K562 (cell line): ENCODE measurements at regions not wholly inside any gene's neighbourhood (a gene's known extent, or its start where the extent isn't known, plus 50 kb on each side); places are given as distances from the start of the nearest gene placed in this dataset.

Source experiments
- FOXJ2 ChIP-seq: fragments of 200-800 bp; sonication (Bioruptor generic); IDR thresholded peaks from 2 replicates; pipeline ENCODE4 v1.6.1; 2016; ENCODE audit warnings: missing genetic modification characterization, missing compliant biosample characterization
- GATA2 ChIP-seq: sonication (generic); formaldehyde crosslinking; IDR thresholded peaks from 2 replicates; pipeline ENCODE4 v1.4.0; 2020; ENCODE audit warnings: mild to moderate bottlenecking, missing genetic modification reagents
- MEIS2 ChIP-seq: fragments of 450-650 bp; IDR thresholded peaks from 2 replicates; pipeline ENCODE4 v1.6.1; 2014; ENCODE audit warnings: mild to moderate bottlenecking; ENCODE audit not compliant: partially characterized antibody
- NFIC ChIP-seq: fragments of 450-650 bp; IDR thresholded peaks from 2 replicates; pipeline ENCODE4 v1.6.1; 2017; ENCODE audit warnings: mild to moderate bottlenecking, inconsistent platforms
- NUFIP1 ChIP-seq: fragments of 450-650 bp; IDR thresholded peaks from 2 replicates; pipeline ENCODE4 v1.6.1; 2018; ENCODE audit not compliant: partially characterized antibody
- RNF2 ChIP-seq: sonication (generic); IDR thresholded peaks from 2 replicates; pipeline ENCODE4 v1.6.1; 2016
- TOE1 ChIP-seq, 2 experiments: fragments of 450-650 bp in 1 of 2; sonication (generic) in 1 of 2; formaldehyde crosslinking in 1 of 2; IDR thresholded peaks; 2 replicates each; pipeline versions ENCODE4 v1.7.1 to v1.8.0; 2016 to 2022; ENCODE audit warnings: borderline replicate concordance in 2 of 2, mild to moderate bottlenecking in 2 of 2, antibody characterized with exemption in 1 of 2, inconsistent platforms in 1 of 2, low read depth in 1 of 2, missing genetic modification reagents in 1 of 2, moderate library complexity in 1 of 2
- ZBTB17 ChIP-seq: fragments of 450-650 bp; formaldehyde crosslinking; IDR thresholded peaks from 2 replicates; pipeline ENCODE4 v1.4.0; 2020; ENCODE audit warnings: mild to moderate bottlenecking
- ZNF133 ChIP-seq: fragments of 250-450 bp; sonication (Bioruptor Pico); IDR thresholded peaks from 2 replicates; pipeline ENCODE4 v1.4.0; 2020; ENCODE audit warnings: mild to moderate bottlenecking
- ZNF41 ChIP-seq: fragments of 250-450 bp; sonication (Bioruptor Pico); conservative IDR thresholded peaks from 2 replicates; pipeline ENCODE4 v1.4.0; 2020; ENCODE audit warnings: mild to moderate bottlenecking
- TF ChIP-seq, protein P1 (sequence below): fragments of 450-650 bp; conservative IDR thresholded peaks from 2 replicates; pipeline ENCODE4 v1.6.1; 2016; ENCODE audit warnings: missing genetic modification characterization, low read depth, mild to moderate bottlenecking, control low read depth, missing compliant biosample characterization
- TF ChIP-seq, protein P2 (sequence below): fragments of 450-650 bp; IDR thresholded peaks from 2 replicates; pipeline ENCODE4 v1.6.1; 2016; ENCODE audit warnings: mild to moderate bottlenecking
- TF ChIP-seq, protein P3 (sequence below): fragments of 450-650 bp; formaldehyde crosslinking; IDR thresholded peaks from 2 replicates; pipeline ENCODE4 v1.4.0; 2022; ENCODE audit warnings: missing genetic modification characterization
- TF ChIP-seq, protein P4 (sequence below): fragments of 250-450 bp; sonication (Bioruptor Pico); IDR thresholded peaks from 2 replicates; pipeline ENCODE4 v1.4.0; 2020; ENCODE audit warnings: mild to moderate bottlenecking, moderate library complexity
- TF ChIP-seq, protein P5 (sequence below): fragments of 450-650 bp; IDR thresholded peaks from 2 replicates; pipeline ENCODE4 v1.6.1; 2018; ENCODE audit warnings: mild to moderate bottlenecking, low read depth; ENCODE audit not compliant: partially characterized antibody
- TF ChIP-seq, protein P6 (sequence below): fragments of 450-650 bp; formaldehyde crosslinking; IDR thresholded peaks from 2 replicates; pipeline ENCODE4 v1.4.0; 2020; ENCODE audit warnings: mild to moderate bottlenecking, moderate library complexity

DNA sequence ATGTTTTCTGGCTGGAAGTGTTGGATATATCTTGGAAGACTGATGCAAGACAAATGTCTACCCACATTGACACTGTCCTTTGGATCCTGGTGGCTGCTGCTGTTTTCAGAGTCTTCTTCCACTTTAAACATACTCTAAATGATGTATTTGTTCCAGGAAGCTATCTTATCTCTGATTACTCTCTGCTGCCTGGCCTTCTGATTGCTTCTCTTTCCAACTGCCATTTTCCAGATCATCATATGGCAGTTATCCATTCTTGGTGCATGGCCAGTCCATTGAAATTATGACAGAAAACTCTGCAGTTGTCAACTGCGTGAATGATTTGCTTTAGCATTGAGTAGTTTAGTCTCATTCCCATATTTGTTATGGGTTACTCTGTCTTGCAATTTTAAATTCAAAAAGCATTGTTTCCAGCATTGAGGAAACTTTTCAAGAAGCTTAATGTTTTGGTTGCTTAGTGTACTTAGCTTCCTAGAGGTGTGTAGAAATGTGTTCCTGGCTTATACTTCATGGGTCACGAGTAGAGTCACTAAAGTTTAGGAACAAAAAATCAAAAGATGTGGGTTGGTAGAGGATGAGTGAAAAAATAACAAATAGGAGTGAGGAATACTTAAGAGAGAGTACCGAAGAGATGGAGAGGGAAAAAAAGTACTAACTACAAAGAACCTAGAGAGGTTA, 268.3 kb upstream of the MTPN start (continued):
- TF ChIP-seq, protein P1, sequence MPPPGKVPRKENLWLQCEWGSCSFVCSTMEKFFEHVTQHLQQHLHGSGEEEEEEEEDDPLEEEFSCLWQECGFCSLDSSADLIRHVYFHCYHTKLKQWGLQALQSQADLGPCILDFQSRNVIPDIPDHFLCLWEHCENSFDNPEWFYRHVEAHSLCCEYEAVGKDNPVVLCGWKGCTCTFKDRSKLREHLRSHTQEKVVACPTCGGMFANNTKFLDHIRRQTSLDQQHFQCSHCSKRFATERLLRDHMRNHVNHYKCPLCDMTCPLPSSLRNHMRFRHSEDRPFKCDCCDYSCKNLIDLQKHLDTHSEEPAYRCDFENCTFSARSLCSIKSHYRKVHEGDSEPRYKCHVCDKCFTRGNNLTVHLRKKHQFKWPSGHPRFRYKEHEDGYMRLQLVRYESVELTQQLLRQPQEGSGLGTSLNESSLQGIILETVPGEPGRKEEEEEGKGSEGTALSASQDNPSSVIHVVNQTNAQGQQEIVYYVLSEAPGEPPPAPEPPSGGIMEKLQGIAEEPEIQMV (tag) = no peak
- TF ChIP-seq, protein P2, sequence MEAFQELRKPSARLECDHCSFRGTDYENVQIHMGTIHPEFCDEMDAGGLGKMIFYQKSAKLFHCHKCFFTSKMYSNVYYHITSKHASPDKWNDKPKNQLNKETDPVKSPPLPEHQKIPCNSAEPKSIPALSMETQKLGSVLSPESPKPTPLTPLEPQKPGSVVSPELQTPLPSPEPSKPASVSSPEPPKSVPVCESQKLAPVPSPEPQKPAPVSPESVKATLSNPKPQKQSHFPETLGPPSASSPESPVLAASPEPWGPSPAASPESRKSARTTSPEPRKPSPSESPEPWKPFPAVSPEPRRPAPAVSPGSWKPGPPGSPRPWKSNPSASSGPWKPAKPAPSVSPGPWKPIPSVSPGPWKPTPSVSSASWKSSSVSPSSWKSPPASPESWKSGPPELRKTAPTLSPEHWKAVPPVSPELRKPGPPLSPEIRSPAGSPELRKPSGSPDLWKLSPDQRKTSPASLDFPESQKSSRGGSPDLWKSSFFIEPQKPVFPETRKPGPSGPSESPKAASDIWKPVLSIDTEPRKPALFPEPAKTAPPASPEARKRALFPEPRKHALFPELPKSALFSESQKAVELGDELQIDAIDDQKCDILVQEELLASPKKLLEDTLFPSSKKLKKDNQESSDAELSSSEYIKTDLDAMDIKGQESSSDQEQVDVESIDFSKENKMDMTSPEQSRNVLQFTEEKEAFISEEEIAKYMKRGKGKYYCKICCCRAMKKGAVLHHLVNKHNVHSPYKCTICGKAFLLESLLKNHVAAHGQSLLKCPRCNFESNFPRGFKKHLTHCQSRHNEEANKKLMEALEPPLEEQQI = peak; percentile 84; the same call in 1 of the 2 replicates
- TF ChIP-seq TOE1 (IDR thresholded peaks at IDR 0.05; ENCODE audit: borderline replicate concordance) (no peak), TOE1 (CRISPR knock-in tag; IDR thresholded peaks at IDR 0.05; ENCODE audit: borderline replicate concordance, low read depth) (no peak), RNF2 (peak; percentile 93), FOXJ2 (tag) (no peak), ZBTB17 (CRISPR knock-in tag) (no peak), NFIC (peak; percentile 83), ZNF41 (CRISPR knock-in tag) (no peak; the same call in 1 of the 2 replicates), MEIS2 (peak; percentile 91), ZNF133 (CRISPR knock-in tag) (no peak), GATA2 (CRISPR knock-in tag) (no peak), NUFIP1 (no peak)
- TF ChIP-seq, protein P3, sequence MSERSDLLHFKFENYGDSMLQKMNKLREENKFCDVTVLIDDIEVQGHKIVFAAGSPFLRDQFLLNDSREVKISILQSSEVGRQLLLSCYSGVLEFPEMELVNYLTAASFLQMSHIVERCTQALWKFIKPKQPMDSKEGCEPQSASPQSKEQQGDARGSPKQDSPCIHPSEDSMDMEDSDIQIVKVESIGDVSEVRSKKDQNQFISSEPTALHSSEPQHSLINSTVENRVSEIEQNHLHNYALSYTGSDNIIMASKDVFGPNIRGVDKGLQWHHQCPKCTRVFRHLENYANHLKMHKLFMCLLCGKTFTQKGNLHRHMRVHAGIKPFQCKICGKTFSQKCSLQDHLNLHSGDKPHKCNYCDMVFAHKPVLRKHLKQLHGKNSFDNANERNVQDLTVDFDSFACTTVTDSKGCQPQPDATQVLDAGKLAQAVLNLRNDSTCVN (CRISPR knock-in tag) = no peak
- TF ChIP-seq, protein P4, sequence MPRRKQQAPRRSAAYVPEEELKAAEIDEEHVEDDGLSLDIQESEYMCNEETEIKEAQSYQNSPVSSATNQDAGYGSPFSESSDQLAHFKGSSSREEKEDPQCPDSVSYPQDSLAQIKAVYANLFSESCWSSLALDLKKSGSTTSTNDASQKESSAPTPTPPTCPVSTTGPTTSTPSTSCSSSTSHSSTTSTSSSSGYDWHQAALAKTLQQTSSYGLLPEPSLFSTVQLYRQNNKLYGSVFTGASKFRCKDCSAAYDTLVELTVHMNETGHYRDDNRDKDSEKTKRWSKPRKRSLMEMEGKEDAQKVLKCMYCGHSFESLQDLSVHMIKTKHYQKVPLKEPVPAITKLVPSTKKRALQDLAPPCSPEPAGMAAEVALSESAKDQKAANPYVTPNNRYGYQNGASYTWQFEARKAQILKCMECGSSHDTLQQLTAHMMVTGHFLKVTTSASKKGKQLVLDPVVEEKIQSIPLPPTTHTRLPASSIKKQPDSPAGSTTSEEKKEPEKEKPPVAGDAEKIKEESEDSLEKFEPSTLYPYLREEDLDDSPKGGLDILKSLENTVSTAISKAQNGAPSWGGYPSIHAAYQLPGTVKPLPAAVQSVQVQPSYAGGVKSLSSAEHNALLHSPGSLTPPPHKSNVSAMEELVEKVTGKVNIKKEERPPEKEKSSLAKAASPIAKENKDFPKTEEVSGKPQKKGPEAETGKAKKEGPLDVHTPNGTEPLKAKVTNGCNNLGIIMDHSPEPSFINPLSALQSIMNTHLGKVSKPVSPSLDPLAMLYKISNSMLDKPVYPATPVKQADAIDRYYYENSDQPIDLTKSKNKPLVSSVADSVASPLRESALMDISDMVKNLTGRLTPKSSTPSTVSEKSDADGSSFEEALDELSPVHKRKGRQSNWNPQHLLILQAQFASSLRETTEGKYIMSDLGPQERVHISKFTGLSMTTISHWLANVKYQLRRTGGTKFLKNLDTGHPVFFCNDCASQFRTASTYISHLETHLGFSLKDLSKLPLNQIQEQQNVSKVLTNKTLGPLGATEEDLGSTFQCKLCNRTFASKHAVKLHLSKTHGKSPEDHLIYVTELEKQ (CRISPR knock-in tag) = no peak
- TF ChIP-seq, protein P5, sequence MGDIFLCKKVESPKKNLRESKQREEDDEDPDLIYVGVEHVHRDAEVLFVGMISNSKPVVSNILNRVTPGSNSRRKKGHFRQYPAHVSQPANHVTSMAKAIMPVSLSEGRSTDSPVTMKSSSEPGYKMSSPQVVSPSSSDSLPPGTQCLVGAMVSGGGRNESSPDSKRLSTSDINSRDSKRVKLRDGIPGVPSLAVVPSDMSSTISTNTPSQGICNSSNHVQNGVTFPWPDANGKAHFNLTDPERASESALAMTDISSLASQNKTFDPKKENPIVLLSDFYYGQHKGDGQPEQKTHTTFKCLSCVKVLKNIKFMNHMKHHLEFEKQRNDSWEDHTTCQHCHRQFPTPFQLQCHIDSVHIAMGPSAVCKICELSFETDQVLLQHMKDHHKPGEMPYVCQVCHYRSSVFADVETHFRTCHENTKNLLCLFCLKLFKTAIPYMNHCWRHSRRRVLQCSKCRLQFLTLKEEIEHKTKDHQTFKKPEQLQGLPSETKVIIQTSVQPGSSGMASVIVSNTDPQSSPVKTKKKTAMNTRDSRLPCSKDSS = no peak
- TF ChIP-seq, protein P6, sequence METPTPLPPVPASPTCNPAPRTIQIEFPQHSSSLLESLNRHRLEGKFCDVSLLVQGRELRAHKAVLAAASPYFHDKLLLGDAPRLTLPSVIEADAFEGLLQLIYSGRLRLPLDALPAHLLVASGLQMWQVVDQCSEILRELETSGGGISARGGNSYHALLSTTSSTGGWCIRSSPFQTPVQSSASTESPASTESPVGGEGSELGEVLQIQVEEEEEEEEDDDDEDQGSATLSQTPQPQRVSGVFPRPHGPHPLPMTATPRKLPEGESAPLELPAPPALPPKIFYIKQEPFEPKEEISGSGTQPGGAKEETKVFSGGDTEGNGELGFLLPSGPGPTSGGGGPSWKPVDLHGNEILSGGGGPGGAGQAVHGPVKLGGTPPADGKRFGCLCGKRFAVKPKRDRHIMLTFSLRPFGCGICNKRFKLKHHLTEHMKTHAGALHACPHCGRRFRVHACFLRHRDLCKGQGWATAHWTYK (CRISPR knock-in tag) = no peak
